HEK293 (cell line): ENCODE measurements at regions not wholly inside any gene's neighbourhood (a gene's known extent, or its start where the extent isn't known, plus 50 kb on each side); places are given as distances from the start of the nearest gene placed in this dataset.

Source experiments
- SETDB1 ChIP-seq: IDR thresholded peaks from one replicate; pipeline ENCODE4 v1.6.1; 2017; ENCODE audit warnings: mild to moderate bottlenecking, low read length, moderate library complexity, mixed read lengths; ENCODE audit not compliant: insufficient read length
- TCF7L2 ChIP-seq: IDR thresholded peaks from 2 replicates; pipeline ENCODE4 v1.6.1; 2011; ENCODE audit warnings: low read depth, mild to moderate bottlenecking, inconsistent platforms, low read length, moderate library complexity, borderline replicate concordance
- ZEB2 ChIP-seq: fragments of 450-650 bp; formaldehyde crosslinking; IDR thresholded peaks from 2 replicates; pipeline ENCODE4 v1.5.1; 2016; ENCODE audit warnings: missing biosample characterization, missing genetic modification characterization
- ZNF350 ChIP-seq: fragments of 450-650 bp; formaldehyde crosslinking; IDR thresholded peaks from 2 replicates; pipeline ENCODE4 v1.5.0; 2017; ENCODE audit warnings: missing biosample characterization, mild to moderate bottlenecking, missing genetic modification characterization
- TF ChIP-seq, protein P1 (sequence below): fragments of 450-650 bp; formaldehyde crosslinking; conservative IDR thresholded peaks from 2 replicates; pipeline ENCODE4 v1.5.1; 2016; ENCODE audit warnings: low read depth, missing biosample characterization, missing genetic modification characterization
- TF ChIP-seq, protein P2 (sequence below): fragments of 450-650 bp; formaldehyde crosslinking; IDR thresholded peaks from 2 replicates; pipeline ENCODE4 v1.5.1; 2016; ENCODE audit warnings: missing biosample characterization, missing genetic modification characterization
- TF ChIP-seq, protein P3 (sequence below): fragments of 450-650 bp; formaldehyde crosslinking; IDR thresholded peaks from 2 replicates; pipeline ENCODE4 v1.5.1; 2016; ENCODE audit warnings: missing biosample characterization, missing genetic modification characterization

DNA sequence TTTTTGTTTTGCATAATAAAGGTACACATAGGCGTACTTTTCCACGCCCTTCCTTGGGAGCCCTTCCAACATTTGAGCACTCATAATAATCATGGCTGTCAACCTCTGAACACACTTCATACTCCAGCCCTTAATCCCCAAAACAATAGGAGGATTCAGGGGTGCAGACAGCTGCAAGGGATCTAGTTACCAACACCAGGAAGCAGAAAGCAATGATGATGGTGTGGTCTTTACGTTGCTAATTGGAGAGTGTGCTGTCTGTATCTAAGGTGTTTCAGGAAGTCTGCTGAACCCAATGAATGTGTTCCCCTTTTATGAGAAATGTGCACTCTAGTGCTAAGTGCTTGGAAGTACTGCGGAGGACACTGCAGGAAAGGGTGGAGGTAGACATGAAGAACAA is 60.3 kb upstream of the PDZRN3 start:
- TF ChIP-seq ZEB2 (tag by site-specific recombination) (no peak), ZNF350 (tag by site-specific recombination) (no peak), TCF7L2 (no peak), SETDB1 (no peak)
- TF ChIP-seq, protein P1, sequence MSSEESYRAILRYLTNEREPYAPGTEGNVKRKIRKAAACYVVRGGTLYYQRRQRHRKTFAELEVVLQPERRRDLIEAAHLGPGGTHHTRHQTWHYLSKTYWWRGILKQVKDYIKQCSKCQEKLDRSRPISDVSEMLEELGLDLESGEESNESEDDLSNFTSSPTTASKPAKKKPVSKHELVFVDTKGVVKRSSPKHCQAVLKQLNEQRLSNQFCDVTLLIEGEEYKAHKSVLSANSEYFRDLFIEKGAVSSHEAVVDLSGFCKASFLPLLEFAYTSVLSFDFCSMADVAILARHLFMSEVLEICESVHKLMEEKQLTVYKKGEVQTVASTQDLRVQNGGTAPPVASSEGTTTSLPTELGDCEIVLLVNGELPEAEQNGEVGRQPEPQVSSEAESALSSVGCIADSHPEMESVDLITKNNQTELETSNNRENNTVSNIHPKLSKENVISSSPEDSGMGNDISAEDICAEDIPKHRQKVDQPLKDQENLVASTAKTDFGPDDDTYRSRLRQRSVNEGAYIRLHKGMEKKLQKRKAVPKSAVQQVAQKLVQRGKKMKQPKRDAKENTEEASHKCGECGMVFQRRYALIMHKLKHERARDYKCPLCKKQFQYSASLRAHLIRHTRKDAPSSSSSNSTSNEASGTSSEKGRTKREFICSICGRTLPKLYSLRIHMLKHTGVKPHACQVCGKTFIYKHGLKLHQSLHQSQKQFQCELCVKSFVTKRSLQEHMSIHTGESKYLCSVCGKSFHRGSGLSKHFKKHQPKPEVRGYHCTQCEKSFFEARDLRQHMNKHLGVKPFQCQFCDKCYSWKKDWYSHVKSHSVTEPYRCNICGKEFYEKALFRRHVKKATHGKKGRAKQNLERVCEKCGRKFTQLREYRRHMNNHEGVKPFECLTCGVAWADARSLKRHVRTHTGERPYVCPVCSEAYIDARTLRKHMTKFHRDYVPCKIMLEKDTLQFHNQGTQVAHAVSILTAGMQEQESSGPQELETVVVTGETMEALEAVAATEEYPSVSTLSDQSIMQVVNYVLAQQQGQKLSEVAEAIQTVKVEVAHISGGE (tag by site-specific recombination), result no peak
- TF ChIP-seq, protein P2, sequence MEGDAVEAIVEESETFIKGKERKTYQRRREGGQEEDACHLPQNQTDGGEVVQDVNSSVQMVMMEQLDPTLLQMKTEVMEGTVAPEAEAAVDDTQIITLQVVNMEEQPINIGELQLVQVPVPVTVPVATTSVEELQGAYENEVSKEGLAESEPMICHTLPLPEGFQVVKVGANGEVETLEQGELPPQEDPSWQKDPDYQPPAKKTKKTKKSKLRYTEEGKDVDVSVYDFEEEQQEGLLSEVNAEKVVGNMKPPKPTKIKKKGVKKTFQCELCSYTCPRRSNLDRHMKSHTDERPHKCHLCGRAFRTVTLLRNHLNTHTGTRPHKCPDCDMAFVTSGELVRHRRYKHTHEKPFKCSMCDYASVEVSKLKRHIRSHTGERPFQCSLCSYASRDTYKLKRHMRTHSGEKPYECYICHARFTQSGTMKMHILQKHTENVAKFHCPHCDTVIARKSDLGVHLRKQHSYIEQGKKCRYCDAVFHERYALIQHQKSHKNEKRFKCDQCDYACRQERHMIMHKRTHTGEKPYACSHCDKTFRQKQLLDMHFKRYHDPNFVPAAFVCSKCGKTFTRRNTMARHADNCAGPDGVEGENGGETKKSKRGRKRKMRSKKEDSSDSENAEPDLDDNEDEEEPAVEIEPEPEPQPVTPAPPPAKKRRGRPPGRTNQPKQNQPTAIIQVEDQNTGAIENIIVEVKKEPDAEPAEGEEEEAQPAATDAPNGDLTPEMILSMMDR (tag by site-specific recombination), result no peak
- TF ChIP-seq, protein P3, sequence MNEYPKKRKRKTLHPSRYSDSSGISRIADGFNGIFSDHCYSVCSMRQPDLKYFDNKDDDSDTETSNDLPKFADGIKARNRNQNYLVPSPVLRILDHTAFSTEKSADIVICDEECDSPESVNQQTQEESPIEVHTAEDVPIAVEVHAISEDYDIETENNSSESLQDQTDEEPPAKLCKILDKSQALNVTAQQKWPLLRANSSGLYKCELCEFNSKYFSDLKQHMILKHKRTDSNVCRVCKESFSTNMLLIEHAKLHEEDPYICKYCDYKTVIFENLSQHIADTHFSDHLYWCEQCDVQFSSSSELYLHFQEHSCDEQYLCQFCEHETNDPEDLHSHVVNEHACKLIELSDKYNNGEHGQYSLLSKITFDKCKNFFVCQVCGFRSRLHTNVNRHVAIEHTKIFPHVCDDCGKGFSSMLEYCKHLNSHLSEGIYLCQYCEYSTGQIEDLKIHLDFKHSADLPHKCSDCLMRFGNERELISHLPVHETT (tag by site-specific recombination), result no peak
